Type B pancreatic cell (in vitro differentiated cells): ENCODE measurements at regions not wholly inside any gene's neighbourhood (a gene's known extent, or its start where the extent isn't known, plus 50 kb on each side); places are given as distances from the start of the nearest gene placed in this dataset.

Source experiments
- DNase-seq: peaks from one replicate; pipeline ENCODE4 v3.0.0; 2021; ENCODE audit warnings: mixed read lengths; ENCODE audit not compliant: unreplicated experiment; ENCODE audit errors: extremely low spot score
- H3K27ac Mint-ChIP-seq: 2 replicates; pipeline ENCODE4 v1.8.0; 2021; ENCODE audit warnings: mild to moderate bottlenecking, mixed read lengths
- H3K27me3 Mint-ChIP-seq: 2 replicates; pipeline ENCODE4 v1.8.0; 2021; ENCODE audit warnings: mixed read lengths
- H3K36me3 Mint-ChIP-seq: 2 replicates; pipeline ENCODE4 v1.8.0; 2021; ENCODE audit warnings: mixed read lengths
- H3K4me1 Mint-ChIP-seq: one replicate; pipeline ENCODE4 v1.8.0; 2021; ENCODE audit warnings: mixed read lengths; ENCODE audit not compliant: unreplicated experiment
- H3K4me3 Mint-ChIP-seq: 2 replicates; pipeline ENCODE4 v1.8.0; 2021; ENCODE audit warnings: mild to moderate bottlenecking, mixed read lengths
- H3K9me3 Mint-ChIP-seq: 2 replicates; pipeline ENCODE4 v1.8.0; 2021; ENCODE audit warnings: mixed read lengths
- TF ChIP-seq, protein P1 (sequence below): fragments of 200-600 bp; sonication (generic); conservative IDR thresholded peaks from 2 replicates; pipeline ENCODE4 v1.5.0; 2021; ENCODE audit warnings: antibody characterized with exemption, mild to moderate bottlenecking

DNA sequence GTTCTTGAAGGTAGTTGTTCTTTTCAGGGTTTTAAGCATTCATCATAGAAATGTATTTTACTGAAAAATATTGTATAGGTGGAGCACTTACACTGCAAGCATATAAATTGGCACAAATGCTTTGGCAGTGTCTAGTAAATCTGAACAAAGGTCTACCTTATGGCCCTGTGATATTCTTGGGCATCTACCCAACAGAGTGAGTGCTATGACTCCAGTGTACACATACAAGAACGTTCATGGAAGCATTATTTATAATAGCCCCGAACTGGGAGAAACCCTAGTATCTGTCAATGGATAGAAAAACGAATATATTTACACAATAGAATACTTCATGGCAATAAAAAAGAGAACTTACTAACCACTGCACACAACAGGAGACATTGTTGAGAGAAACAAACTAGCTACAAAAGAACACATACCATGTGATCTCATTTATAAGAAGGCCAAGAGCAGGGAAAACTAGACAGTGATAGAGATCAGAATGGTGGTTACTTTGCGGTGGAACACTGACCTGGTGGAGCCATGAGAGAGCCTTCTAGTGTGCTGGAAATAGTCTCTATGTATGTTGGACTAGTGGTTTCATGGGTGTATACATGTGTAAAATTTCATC is 96.0 kb downstream of the MAB21L3 start:
- H3K27ac Mint-ChIP-seq: no peak overlapping the region
- H3K27me3 Mint-ChIP-seq: peaks cover 5% of the 10 kb centered on the region
- H3K9me3 Mint-ChIP-seq: no peaks in the 10 kb centered on the region
- no peak overlapping the region for H3K4me3 Mint-ChIP-seq
- TF ChIP-seq, protein P1, sequence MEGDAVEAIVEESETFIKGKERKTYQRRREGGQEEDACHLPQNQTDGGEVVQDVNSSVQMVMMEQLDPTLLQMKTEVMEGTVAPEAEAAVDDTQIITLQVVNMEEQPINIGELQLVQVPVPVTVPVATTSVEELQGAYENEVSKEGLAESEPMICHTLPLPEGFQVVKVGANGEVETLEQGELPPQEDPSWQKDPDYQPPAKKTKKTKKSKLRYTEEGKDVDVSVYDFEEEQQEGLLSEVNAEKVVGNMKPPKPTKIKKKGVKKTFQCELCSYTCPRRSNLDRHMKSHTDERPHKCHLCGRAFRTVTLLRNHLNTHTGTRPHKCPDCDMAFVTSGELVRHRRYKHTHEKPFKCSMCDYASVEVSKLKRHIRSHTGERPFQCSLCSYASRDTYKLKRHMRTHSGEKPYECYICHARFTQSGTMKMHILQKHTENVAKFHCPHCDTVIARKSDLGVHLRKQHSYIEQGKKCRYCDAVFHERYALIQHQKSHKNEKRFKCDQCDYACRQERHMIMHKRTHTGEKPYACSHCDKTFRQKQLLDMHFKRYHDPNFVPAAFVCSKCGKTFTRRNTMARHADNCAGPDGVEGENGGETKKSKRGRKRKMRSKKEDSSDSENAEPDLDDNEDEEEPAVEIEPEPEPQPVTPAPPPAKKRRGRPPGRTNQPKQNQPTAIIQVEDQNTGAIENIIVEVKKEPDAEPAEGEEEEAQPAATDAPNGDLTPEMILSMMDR: no peak
- DNase-seq: no peak
- H3K4me1 Mint-ChIP-seq: peaks cover 1% of the 10 kb centered on the region
- H3K36me3 Mint-ChIP-seq: no peaks in the 10 kb centered on the region

DNA sequence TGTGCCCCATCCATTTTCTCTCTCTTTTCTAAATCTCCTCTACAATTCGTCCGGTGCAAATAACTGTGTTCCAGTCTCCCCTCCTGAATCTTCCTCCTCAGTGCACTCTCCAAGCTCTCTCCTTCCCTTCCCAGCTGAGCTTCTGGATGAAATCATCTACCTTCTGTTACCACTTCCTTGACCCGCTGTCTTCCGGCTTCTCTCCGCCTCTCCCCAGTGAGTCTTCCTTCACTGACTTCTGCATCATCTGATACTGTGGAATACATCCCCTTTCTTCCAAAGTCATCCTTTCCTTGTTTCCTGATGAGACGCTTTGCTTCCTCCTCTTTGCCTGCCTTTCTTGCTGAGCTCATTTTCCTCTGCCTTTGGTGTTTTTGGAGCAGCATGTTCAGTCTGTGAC is 96.9 kb downstream of the MAB21L3 start:
- Mint-ChIP-seq H3K4me1 (no peaks in the 10 kb centered on the region), H3K9me3 (no peaks in the 10 kb centered on the region), H3K4me3 (no peak overlapping the region), H3K27ac (no peak overlapping the region), H3K36me3 (no peaks in the 10 kb centered on the region), H3K27me3 (peaks cover under 1% of the 10 kb centered on the region)
- no peak for DNase-seq
- TF ChIP-seq, protein P1: no peak

DNA sequence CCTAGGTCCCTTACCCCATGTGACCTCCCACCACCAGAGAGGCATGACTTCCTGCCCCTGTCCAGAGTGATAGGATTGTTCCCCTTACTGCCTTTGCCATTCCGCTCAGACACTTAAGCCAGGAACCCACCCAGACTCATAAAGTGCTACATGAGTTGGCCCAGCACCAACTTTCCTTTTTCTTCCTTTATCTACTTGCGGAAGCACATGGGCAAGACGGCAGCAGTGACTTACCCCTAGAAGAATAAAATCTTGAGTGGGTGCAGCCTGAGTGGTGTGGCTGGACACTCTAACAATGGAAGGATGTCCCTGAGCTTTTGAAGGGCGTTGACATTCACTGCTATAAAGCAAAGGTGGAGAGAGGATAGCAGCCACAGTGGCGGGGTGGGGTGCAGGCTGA is 100.1 kb downstream of the MAB21L3 start:
- no peak overlapping the region for H3K27ac Mint-ChIP-seq
- H3K4me1 Mint-ChIP-seq: no peaks in the 10 kb centered on the region
- TF ChIP-seq, protein P1: no peak
- no peaks in the 10 kb centered on the region for H3K36me3 Mint-ChIP-seq
- no peak overlapping the region for H3K4me3 Mint-ChIP-seq
- H3K27me3 Mint-ChIP-seq: no peaks in the 10 kb centered on the region
- DNase-seq: no peak
- H3K9me3 Mint-ChIP-seq: no peaks in the 10 kb centered on the region

DNA sequence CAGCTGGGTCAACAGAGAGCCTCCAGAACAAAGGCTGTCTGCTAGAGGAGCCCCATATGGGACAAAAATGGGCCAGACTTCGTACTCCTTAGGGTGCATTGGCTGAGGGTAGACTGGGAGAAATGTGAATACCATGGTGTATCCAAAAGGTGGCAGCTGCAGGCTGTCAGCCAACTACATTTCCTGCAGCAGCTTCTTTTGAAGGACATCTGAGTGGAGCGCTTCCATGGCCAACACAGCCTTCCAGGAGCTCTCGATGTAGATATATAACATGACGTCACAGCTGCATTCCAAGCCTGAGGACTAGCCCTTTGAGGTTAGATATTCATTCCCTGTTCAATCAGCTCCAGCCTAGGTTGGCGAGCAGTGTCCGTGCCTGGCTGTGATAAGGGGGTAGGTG is 107.7 kb downstream of the MAB21L3 start:
- H3K27ac Mint-ChIP-seq: no peak overlapping the region
- H3K27me3 Mint-ChIP-seq: no peaks in the 10 kb centered on the region
- no peak for DNase-seq
- no peak overlapping the region for H3K4me3 Mint-ChIP-seq
- no peaks in the 10 kb centered on the region for H3K36me3 Mint-ChIP-seq
- H3K9me3 Mint-ChIP-seq: no peaks in the 10 kb centered on the region
- H3K4me1 Mint-ChIP-seq: no peaks in the 10 kb centered on the region
- TF ChIP-seq, protein P1: no peak

DNA sequence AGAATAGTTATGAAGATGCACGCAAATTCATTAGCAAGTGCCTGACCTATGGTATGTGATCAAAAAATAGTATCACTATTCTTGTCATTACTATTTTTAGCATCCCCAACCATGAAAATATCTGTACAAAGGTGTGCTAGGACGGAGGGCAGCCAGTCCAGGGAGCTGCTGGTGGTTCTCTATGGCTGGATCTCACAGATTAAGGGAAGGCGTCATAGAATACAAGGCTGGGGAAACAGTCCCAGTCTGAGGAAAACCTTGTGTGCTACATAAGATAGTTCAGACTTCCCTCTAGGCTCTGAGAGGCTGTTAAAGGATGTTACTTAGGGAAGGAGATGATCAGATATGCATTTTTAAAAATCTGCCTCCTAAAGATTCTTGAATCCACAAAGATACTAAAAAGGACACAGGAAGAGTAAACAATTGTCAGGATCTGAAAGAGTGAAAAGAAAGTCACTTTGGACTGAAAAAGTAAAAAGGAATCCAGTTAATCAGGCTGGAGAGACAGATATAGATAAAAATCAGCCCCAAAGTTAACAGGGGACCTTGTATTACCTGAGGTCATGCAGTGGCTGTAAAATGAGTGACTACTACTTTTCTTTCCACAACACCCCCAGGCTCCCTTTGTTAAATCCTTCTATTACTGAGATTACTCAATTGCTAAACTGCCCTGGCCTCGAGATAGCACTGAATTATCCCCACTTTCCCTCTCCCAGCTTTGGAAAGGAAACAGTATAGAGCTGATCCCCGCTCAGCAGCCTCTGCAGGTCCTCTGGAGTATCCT is 108.6 kb downstream of the MAB21L3 start:
- no peaks in the 10 kb centered on the region for H3K27me3 Mint-ChIP-seq

More for the DNA sequence above, 108.6 kb downstream of the MAB21L3 start:
- Mint-ChIP-seq H3K9me3 (no peaks in the 10 kb centered on the region), H3K4me1 (no peaks in the 10 kb centered on the region), H3K36me3 (no peaks in the 10 kb centered on the region), H3K4me3 (no peak overlapping the region), H3K27ac (no peak overlapping the region)
- DNase-seq: no peak
- TF ChIP-seq, protein P1: no peak
